Fibroblast of villous mesenchyme (primary cell): ENCODE measurements at regions not wholly inside any gene's neighbourhood (a gene's known extent, or its start where the extent isn't known, plus 50 kb on each side); places are given as distances from the start of the nearest gene placed in this dataset.

Experiments used
- DNase-seq: peaks from one replicate; pipeline ENCODE4 v3.0.0-alpha.2; 2010; ENCODE audit warnings: low read depth
- H3K4me3 ChIP-seq: 2 replicates; pipeline ENCODE4 v1.5.1; 2011; ENCODE audit warnings: low read depth, mild to moderate bottlenecking, low read length
- TF ChIP-seq, protein P1 (sequence below): IDR thresholded peaks from 2 replicates; pipeline ENCODE4 v1.5.1; 2012; ENCODE audit warnings: low read depth, mild to moderate bottlenecking, low read length; ENCODE audit not compliant: insufficient read depth

DNA sequence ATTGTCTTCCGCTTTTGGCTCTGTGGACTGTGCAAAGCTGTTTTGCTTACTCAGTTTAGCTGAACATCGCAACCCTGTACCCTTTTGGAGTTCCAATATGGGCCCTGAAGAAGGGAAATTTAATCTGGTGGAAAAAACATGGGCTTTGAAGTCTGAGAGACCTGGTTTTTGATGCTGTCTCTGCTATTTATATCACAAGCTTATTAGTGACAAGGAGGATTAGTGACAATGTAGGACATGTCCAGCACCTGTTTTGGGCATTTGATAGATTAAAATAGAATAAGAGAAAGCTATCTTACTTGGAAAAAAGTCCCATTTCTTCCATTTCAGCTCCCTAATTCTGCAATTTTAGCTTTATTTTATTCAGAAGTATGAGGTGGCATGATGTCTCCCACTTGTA lies 417.3 kb downstream of the SPRY1 start:
- TF ChIP-seq, protein P1, sequence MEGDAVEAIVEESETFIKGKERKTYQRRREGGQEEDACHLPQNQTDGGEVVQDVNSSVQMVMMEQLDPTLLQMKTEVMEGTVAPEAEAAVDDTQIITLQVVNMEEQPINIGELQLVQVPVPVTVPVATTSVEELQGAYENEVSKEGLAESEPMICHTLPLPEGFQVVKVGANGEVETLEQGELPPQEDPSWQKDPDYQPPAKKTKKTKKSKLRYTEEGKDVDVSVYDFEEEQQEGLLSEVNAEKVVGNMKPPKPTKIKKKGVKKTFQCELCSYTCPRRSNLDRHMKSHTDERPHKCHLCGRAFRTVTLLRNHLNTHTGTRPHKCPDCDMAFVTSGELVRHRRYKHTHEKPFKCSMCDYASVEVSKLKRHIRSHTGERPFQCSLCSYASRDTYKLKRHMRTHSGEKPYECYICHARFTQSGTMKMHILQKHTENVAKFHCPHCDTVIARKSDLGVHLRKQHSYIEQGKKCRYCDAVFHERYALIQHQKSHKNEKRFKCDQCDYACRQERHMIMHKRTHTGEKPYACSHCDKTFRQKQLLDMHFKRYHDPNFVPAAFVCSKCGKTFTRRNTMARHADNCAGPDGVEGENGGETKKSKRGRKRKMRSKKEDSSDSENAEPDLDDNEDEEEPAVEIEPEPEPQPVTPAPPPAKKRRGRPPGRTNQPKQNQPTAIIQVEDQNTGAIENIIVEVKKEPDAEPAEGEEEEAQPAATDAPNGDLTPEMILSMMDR = no peak
- no peak for DNase-seq
- no peak overlapping the region for H3K4me3 ChIP-seq

DNA sequence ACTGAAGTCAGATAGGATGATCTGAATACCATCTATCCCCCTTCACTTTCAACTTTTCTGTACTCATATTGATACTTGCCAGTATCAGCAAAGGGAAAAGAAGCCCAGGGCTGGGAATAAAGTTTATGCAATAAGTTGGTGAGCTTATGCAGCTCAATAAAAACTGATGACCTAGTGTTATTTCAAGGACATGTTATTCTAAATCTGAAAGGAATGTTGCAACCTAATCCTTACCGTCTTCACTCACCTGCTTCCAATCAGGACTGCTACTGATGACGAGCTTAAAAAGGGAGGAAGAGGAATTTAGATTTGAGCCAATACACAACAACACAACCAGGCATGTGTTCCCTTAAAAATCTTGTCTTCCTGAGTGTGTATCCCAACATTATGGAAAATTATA lies 419.9 kb downstream of the SPRY1 start:
- DNase-seq = no peak
- H3K4me3 ChIP-seq = no peak overlapping the region
- TF ChIP-seq, protein P1 = no peak

DNA sequence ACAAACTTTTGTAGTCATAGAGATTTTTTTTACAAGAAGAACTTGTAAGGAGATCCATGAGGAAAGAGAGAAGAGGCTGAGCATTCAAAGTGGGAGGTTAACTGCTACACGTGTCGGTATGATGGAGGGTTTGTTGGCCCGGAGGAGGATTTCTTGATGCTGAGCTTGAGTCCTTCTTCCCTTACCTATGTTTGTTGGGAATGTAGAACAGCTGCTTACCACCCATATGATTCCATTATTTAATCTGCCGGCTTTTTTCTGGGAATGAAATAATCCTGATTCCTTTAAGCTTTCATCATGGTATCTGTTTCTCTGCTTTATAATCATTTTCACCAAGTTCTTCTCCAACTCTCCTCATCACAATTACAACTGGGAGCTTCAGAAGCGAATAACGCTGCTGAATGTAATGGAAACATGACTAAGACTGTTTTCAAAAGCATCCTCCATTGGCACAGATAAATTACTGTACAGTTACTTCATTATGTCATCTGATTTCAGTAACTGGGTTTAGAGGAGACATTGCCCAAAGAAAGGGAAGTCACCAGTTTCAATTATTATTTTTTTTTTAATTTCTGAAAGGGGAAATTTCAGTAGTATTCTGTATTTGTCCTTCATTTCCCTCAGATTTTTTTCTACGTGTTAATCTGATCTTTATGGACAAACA lies 420.6 kb downstream of the SPRY1 start:
- TF ChIP-seq, protein P1 = no peak

DNA sequence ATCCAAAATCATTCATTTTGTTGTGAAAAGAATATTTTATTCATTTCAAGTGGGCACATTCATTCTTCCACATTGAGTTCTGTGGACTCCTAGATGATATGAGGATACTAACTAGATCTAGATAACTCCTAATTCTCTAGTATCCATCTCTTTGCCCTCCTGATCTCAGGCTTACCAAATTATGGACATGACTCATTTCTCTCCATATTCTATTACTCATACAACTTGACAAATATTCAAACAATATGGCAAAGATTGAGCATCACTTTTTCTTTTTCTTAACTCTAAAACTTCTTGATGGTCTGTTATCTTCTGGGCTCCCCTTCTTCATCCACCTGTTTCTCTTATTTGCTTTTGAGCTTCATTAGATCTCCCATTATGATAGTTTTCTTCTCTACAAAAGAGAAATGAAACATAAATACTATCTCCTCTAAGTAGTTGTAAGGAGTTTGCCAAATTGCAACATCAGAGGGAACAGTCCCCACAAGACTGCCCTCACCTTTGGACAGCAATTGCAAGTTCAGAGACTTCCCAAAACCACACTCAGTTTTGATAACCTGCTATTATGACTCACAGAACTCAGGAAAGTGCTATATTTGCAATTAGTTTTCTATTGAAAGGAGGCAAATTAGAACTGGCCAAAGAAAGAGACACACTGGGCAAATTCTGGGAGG lies 422.9 kb downstream of the SPRY1 start:
- H3K4me3 ChIP-seq = no peak overlapping the region
- TF ChIP-seq, protein P1 = no peak
- peak; percentile 40 for DNase-seq

More for the DNA sequence above, 420.6 kb downstream of the SPRY1 start:
- no peak overlapping the region for H3K4me3 ChIP-seq
- DNase-seq = no peak

DNA sequence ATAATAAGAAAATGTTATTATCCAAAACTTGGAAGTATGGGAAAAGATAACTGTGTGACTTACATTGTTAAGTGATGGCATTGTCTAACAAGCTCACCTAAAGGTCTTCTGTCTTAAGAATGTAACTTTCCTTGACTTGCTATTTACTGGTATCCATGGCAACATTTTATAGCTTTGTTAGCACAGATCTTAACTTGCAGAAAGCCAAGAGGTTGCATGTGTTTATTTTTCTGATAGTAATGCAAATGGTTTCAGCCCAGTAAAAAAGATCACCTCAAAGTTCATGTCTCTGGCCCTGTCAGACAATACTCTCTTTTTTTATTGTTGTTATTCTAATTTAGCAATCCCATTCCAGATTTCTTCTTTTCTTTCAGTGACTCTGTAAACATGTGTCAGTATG lies 425.3 kb downstream of the SPRY1 start:
- DNase-seq = peak; percentile 88

DNA sequence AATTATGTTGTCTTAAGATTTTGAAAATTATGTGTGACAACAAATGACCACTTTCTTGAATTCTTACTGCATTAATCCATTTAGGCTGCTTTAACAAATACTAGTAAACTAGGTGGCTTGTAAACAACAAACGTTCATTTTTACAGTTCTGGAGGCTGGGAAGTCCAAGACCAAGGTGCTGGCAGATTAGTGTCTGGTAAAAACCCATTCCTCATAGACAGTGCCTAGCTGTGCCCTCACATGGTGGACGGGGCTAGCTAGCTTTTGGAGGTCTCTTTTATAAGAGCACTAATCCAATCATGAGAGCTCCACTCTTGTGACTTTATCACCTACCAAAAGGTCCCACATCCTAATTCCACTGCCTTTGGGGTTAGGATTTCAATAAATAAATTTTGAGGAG lies 425.8 kb downstream of the SPRY1 start:
- TF ChIP-seq, protein P1 = no peak
- DNase-seq = no peak
- H3K4me3 ChIP-seq = no peak overlapping the region

More for the DNA sequence above, 425.3 kb downstream of the SPRY1 start:
- TF ChIP-seq, protein P1 = no peak
- no peak overlapping the region for H3K4me3 ChIP-seq

DNA sequence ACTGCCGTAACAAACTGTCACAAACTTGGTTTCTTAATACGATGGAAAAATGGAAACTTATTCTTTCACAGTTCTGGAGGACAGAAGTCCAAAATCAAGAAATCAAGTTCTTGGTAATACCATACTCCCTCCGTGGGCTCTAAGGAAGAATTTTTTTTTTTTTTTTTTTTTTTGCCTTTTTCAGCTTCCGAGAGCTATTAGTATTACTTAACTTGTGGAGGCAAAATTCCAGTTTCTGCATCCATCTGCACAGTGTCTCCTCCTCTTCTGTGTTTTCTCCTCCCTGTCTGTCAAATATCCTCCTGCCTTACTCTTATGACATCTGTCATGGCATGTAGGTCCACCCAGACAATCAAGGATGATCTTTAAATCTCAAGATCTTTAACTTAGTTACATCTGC lies 426.6 kb downstream of the SPRY1 start:
- H3K4me3 ChIP-seq = no peak overlapping the region
- no peak for DNase-seq
- TF ChIP-seq, protein P1 = no peak
